Muscle of leg (tissue), 3 donors: ENCODE measurements at regions not wholly inside any gene's neighbourhood (a gene's known extent, or its start where the extent isn't known, plus 50 kb on each side); places are given as distances from the start of the nearest gene placed in this dataset.
"Not testable (repeated sequence)": the region's sequence is repeated elsewhere in the genome, so short reads cannot be mapped to it uniquely, and the experiment has no call there.

ENCODE experiments used
- DNase-seq: peaks from one replicate; pipeline ENCODE4 v3.0.0; 2013
- H3K27ac ChIP-seq: one replicate; pipeline ENCODE4 v1.5.1; 2013; ENCODE audit warnings: mild to moderate bottlenecking, low read length, control low read depth
- H3K27me3 ChIP-seq: one replicate; pipeline ENCODE4 v1.6.1; 2013; ENCODE audit warnings: low read length; ENCODE audit not compliant: control insufficient read depth, insufficient read depth
- H3K36me3 ChIP-seq: one replicate; pipeline ENCODE4 v1.6.1; 2013; ENCODE audit warnings: low read length; ENCODE audit not compliant: control insufficient read depth, insufficient read depth
- H3K4me1 ChIP-seq: one replicate; pipeline ENCODE4 v1.6.1; 2013; ENCODE audit warnings: low read length; ENCODE audit not compliant: control insufficient read depth, insufficient read depth
- H3K4me3 ChIP-seq: one replicate; pipeline ENCODE4 v1.5.1; 2013; ENCODE audit warnings: low read length, control low read depth
- H3K9me3 ChIP-seq: replicated peaks from 2 replicates; pipeline ENCODE4 v1.6.1; 2013; ENCODE audit warnings: low read depth, low read length; ENCODE audit not compliant: control insufficient read depth
- WGBS: methylation state at CpG from one replicate; pipeline ENCODE4 v1.1.5; 2013; ENCODE audit warnings: missing lambda C conversion rate; ENCODE audit not compliant: insufficient coverage; 5-methylcytosine and 5-hydroxymethylcytosine counted together

- WGBS: 57% methylated on average over 5 of the region's 8 CpGs
Observed at GRCh38 chr20:57980506-57980905, 247.9 kb downstream of the ANKRD60 start.

GRCh38 chr20:57977569-57977968 lies 250.9 kb downstream of the ANKRD60 start:
- H3K4me3 ChIP-seq: no peak overlapping the region
- H3K36me3 ChIP-seq: no peaks in the 10 kb centered on the region
- H3K27ac ChIP-seq: peak overlapping the region; percentile 75
- H3K9me3 ChIP-seq: no peaks in the 10 kb centered on the region
- peaks cover 2% of the 10 kb centered on the region for H3K27me3 ChIP-seq
- DNase-seq: peak; percentile 62
- 51% methylated on average over 5 of the region's 7 CpGs for WGBS
- peaks cover 24% of the 10 kb centered on the region for H3K4me1 ChIP-seq

More at GRCh38 chr20:57980506-57980905, 247.9 kb downstream of the ANKRD60 start:
- H3K9me3 ChIP-seq: no peaks in the 10 kb centered on the region
- DNase-seq: no peak
- peaks cover 29% of the 10 kb centered on the region for H3K4me1 ChIP-seq
- no peak overlapping the region for H3K27ac ChIP-seq
- no peak overlapping the region for H3K4me3 ChIP-seq
- peaks cover 2% of the 10 kb centered on the region for H3K27me3 ChIP-seq
- H3K36me3 ChIP-seq: no peaks in the 10 kb centered on the region

- peaks cover 24% of the 10 kb centered on the region for H3K4me1 ChIP-seq
- 40% methylated on average over 1 of the region's 10 CpGs for WGBS
- H3K27ac ChIP-seq: peak overlapping the region; percentile 75
- no peaks in the 10 kb centered on the region for H3K9me3 ChIP-seq
- peaks cover 2% of the 10 kb centered on the region for H3K27me3 ChIP-seq
- no peak overlapping the region for H3K4me3 ChIP-seq
- peak; percentile 86 for DNase-seq
- no peaks in the 10 kb centered on the region for H3K36me3 ChIP-seq
Observed at GRCh38 chr20:57977141-57977540, 251.3 kb downstream of the ANKRD60 start.

- no peak overlapping the region for H3K27ac ChIP-seq
- no peak overlapping the region for H3K4me3 ChIP-seq
- H3K27me3 ChIP-seq: peaks cover 1% of the 10 kb centered on the region
- H3K9me3 ChIP-seq: no peaks in the 10 kb centered on the region
- H3K36me3 ChIP-seq: no peaks in the 10 kb centered on the region
- peaks cover 22% of the 10 kb centered on the region for H3K4me1 ChIP-seq
- DNase-seq: no peak
- 94% methylated on average over 3 of the region's 3 CpGs for WGBS
Observed at GRCh38 chr20:57974863-57975262, 253.6 kb downstream of the ANKRD60 start.

- Histone ChIP-seq H3K27ac (no peak overlapping the region), H3K27me3 (no peaks in the 10 kb centered on the region), H3K4me1 (peaks cover 15% of the 10 kb centered on the region), H3K36me3 (no peaks in the 10 kb centered on the region), H3K9me3 (no peaks in the 10 kb centered on the region), H3K4me3 (no peak overlapping the region)
- DNase-seq: no peak
- 86% methylated on average over 3 of the region's 3 CpGs for WGBS
Observed at GRCh38 chr20:57973886-57974285, 254.6 kb downstream of the ANKRD60 start.

GRCh38 chr20:57971583-57971982 lies 256.9 kb downstream of the ANKRD60 start:
- H3K4me3 ChIP-seq, DNase-seq, H3K9me3 ChIP-seq, H3K27ac ChIP-seq, H3K36me3 ChIP-seq, H3K27me3 ChIP-seq, H3K4me1 ChIP-seq: not testable (repeated sequence)
- no CpG with 5 or more reads among the region's 1 CpG for WGBS

GRCh38 chr20:57970856-57971255 lies 257.6 kb downstream of the ANKRD60 start:
- no peak for DNase-seq
- no peaks in the 10 kb centered on the region for H3K9me3 ChIP-seq
- no peaks in the 10 kb centered on the region for H3K36me3 ChIP-seq
- no peak overlapping the region for H3K4me3 ChIP-seq
- H3K27me3 ChIP-seq: peaks cover 2% of the 10 kb centered on the region
- 17% methylated on average over 3 of the region's 6 CpGs for WGBS
- H3K4me1 ChIP-seq: no peaks in the 10 kb centered on the region
- no peak overlapping the region for H3K27ac ChIP-seq

- Histone ChIP-seq H3K36me3 (no peaks in the 10 kb centered on the region), H3K27me3 (peaks cover 6% of the 10 kb centered on the region), H3K27ac (no peak overlapping the region), H3K9me3 (no peaks in the 10 kb centered on the region), H3K4me3 (no peak overlapping the region), H3K4me1 (no peaks in the 10 kb centered on the region)
- WGBS: 100% methylated on average over 1 of the region's 5 CpGs
- no peak for DNase-seq
Observed at GRCh38 chr20:57970116-57970515, 258.3 kb downstream of the ANKRD60 start.

GRCh38 chr20:57968120-57968519 lies 258.3 kb upstream of the PMEPA1 start:
- H3K9me3 ChIP-seq: no peaks in the 10 kb centered on the region

GRCh38 chr20:57967364-57967763 lies 257.5 kb upstream of the PMEPA1 start:
- H3K36me3 ChIP-seq: no peaks in the 10 kb centered on the region
- no peaks in the 10 kb centered on the region for H3K9me3 ChIP-seq
- peaks cover 4% of the 10 kb centered on the region for H3K4me1 ChIP-seq
- peaks cover 6% of the 10 kb centered on the region for H3K27me3 ChIP-seq
- WGBS: 80% methylated on average over 3 of the region's 10 CpGs
- DNase-seq: no peak
- no peak overlapping the region for H3K27ac ChIP-seq
- H3K4me3 ChIP-seq: no peak overlapping the region

More at GRCh38 chr20:57968120-57968519, 258.3 kb upstream of the PMEPA1 start:
- Histone ChIP-seq H3K4me3 (no peak overlapping the region), H3K36me3 (no peaks in the 10 kb centered on the region), H3K27me3 (peaks cover 6% of the 10 kb centered on the region), H3K4me1 (peaks cover 4% of the 10 kb centered on the region), H3K27ac (no peak overlapping the region)
- 80% methylated on average over 1 of the region's 1 CpG for WGBS
- DNase-seq: no peak

- no peak for DNase-seq
- no peak overlapping the region for H3K27ac ChIP-seq
- H3K9me3 ChIP-seq: no peaks in the 10 kb centered on the region
- H3K4me3 ChIP-seq: no peak overlapping the region
- no peaks in the 10 kb centered on the region for H3K36me3 ChIP-seq
- H3K27me3 ChIP-seq: peaks cover 6% of the 10 kb centered on the region
- WGBS: 56% methylated on average over 3 of the region's 5 CpGs
- H3K4me1 ChIP-seq: peaks cover 4% of the 10 kb centered on the region
Observed at GRCh38 chr20:57966620-57967019, 256.8 kb upstream of the PMEPA1 start.
